GM23338 (cell line): ENCODE measurements at regions not wholly inside any gene's neighbourhood (a gene's known extent, or its start where the extent isn't known, plus 50 kb on each side); places are given as distances from the start of the nearest gene placed in this dataset.

ENCODE experiments used
- CREB1 ChIP-seq: fragments of 250-450 bp; sonication (Bioruptor Pico); IDR thresholded peaks from 2 replicates; pipeline ENCODE4 v1.5.0; 2020; ENCODE audit warnings: low read depth, mild to moderate bottlenecking, moderate library complexity
- CTCF ChIP-seq, 2 experiments: fragments of 200-600 bp in 1 of 2; sonication (generic) in 1 of 2; conservative IDR thresholded peaks; 2 replicates each; pipeline versions ENCODE4 v1.5.1 to v1.6.1; 2016 to 2017; ENCODE audit warnings: antibody characterized with exemption in 2 of 2, low read depth in 2 of 2, mild to moderate bottlenecking in 2 of 2, moderate library complexity in 1 of 2
- ETS1 ChIP-seq: IDR thresholded peaks from 2 replicates; pipeline ENCODE4 v1.6.1; 2016; ENCODE audit warnings: antibody characterized with exemption
- EZH2 ChIP-seq: fragments of 200-600 bp; sonication (generic); IDR thresholded peaks from one replicate; pipeline ENCODE4 v1.8.0; 2017; ENCODE audit warnings: antibody characterized with exemption, mild to moderate bottlenecking, low read depth; ENCODE audit not compliant: unreplicated experiment
- EZH2phosphoT487 ChIP-seq: fragments of 200-600 bp; sonication (generic); IDR thresholded peaks from one replicate; pipeline ENCODE4 v1.8.1; 2018; ENCODE audit warnings: antibody characterized with exemption; ENCODE audit not compliant: unreplicated experiment
- JUNB ChIP-seq: IDR thresholded peaks from one replicate; pipeline ENCODE4 v1.6.1; 2016; ENCODE audit warnings: antibody characterized with exemption; ENCODE audit not compliant: unreplicated experiment
- POLR2AphosphoS5 ChIP-seq: IDR thresholded peaks from 2 replicates; pipeline ENCODE4 v1.6.1; 2016; ENCODE audit warnings: antibody characterized with exemption, low read depth
- TF ChIP-seq, protein P1 (sequence below): IDR thresholded peaks from one replicate; pipeline ENCODE4 v1.6.1; 2018; ENCODE audit warnings: antibody characterized with exemption; ENCODE audit not compliant: unreplicated experiment

- TF ChIP-seq POLR2AphosphoS5 (no peak), EZH2 (no peak), CTCF (conservative IDR thresholded peaks at IDR 0.05; ENCODE audit: low read depth in 2 of 2) (no peak), ETS1 (no peak), EZH2phosphoT487 (no peak), JUNB (no peak), CREB1 (no peak)
- TF ChIP-seq, protein P1, sequence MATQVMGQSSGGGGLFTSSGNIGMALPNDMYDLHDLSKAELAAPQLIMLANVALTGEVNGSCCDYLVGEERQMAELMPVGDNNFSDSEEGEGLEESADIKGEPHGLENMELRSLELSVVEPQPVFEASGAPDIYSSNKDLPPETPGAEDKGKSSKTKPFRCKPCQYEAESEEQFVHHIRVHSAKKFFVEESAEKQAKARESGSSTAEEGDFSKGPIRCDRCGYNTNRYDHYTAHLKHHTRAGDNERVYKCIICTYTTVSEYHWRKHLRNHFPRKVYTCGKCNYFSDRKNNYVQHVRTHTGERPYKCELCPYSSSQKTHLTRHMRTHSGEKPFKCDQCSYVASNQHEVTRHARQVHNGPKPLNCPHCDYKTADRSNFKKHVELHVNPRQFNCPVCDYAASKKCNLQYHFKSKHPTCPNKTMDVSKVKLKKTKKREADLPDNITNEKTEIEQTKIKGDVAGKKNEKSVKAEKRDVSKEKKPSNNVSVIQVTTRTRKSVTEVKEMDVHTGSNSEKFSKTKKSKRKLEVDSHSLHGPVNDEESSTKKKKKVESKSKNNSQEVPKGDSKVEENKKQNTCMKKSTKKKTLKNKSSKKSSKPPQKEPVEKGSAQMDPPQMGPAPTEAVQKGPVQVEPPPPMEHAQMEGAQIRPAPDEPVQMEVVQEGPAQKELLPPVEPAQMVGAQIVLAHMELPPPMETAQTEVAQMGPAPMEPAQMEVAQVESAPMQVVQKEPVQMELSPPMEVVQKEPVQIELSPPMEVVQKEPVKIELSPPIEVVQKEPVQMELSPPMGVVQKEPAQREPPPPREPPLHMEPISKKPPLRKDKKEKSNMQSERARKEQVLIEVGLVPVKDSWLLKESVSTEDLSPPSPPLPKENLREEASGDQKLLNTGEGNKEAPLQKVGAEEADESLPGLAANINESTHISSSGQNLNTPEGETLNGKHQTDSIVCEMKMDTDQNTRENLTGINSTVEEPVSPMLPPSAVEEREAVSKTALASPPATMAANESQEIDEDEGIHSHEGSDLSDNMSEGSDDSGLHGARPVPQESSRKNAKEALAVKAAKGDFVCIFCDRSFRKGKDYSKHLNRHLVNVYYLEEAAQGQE, result no peak
Observed at GRCh38 chr20:24732076-24732475, 217.0 kb upstream of the CST7 start.
